ENCODE measurements at regions not wholly inside any gene's neighbourhood (a gene's known extent, or its start where the extent isn't known, plus 50 kb on each side); places are given as distances from the start of the nearest gene placed in this dataset.

GRCh38 chr12:67441736-67442346 is 172.7 kb downstream of the CAND1 start:
- H3K36me3 ChIP-seq (ENCODE audit: control insufficient read depth in 1 of 2, insufficient read depth in 2 of 2, low read length in 2 of 2), result no peaks in the 10 kb centered on the region
- no peak overlapping the region for H4K12ac ChIP-seq (ENCODE audit: low read depth, low read length)
- no peak overlapping the region for H3K4ac ChIP-seq (ENCODE audit: low read depth, low read length)
- H3K27me3 ChIP-seq (ENCODE audit: insufficient read depth, low read length), result no peaks in the 10 kb centered on the region
- H3K9me3 ChIP-seq (ENCODE audit: insufficient read depth, low read depth, low read length), result no peaks in the 10 kb centered on the region
- peak; percentile 75 to 90 for DNase-seq
- no CpG with 5 or more reads among the region's 12 CpGs for WGBS (ENCODE audit: extremely low coverage, insufficient coverage, insufficient read length)
- no peaks in the 10 kb centered on the region for H3K79me1 ChIP-seq (ENCODE audit: low read length)
- no peaks in the 10 kb centered on the region for H3K79me2 ChIP-seq (ENCODE audit: control insufficient read depth, insufficient read depth, low read length, poor library complexity)
- H2BK12ac ChIP-seq (ENCODE audit: low read length), result no peak overlapping the region
- no peak overlapping the region for H2BK5ac ChIP-seq (ENCODE audit: low read depth, low read length, poor library complexity)
- no peak overlapping the region for H3K18ac ChIP-seq (ENCODE audit: low read length)
- no peak overlapping the region for H3K4me2 ChIP-seq (ENCODE audit: low read length)
- no peak overlapping the region for H3K23ac ChIP-seq (ENCODE audit: low read length)
- no peak overlapping the region for H2AK5ac ChIP-seq (ENCODE audit: low read length)
- H3K4me3 ChIP-seq (ENCODE audit: low read depth, low read length), result no peak overlapping the region
- H3K4me1 ChIP-seq (ENCODE audit: control insufficient read depth in 1 of 2, insufficient read depth in 2 of 2, low read length in 2 of 2), result peaks cover 0 to 4% of the 10 kb centered on the region in 2 experiments
- H2AFZ ChIP-seq (ENCODE audit: insufficient read depth, low read length, poor library complexity), result no peak overlapping the region
- H4K8ac ChIP-seq (ENCODE audit: low read depth, low read length), result no peak overlapping the region
- no peak overlapping the region for H4K91ac ChIP-seq (ENCODE audit: low read depth, low read length)
- no peak overlapping the region for H3K9ac ChIP-seq (ENCODE audit: low read length)
- H3K27ac ChIP-seq (ENCODE audit: low read depth, low read length), result no peak overlapping the region
- H3K14ac ChIP-seq (ENCODE audit: low read length), result no peak overlapping the region
- no peak overlapping the region for H2BK120ac ChIP-seq (ENCODE audit: insufficient read depth, low read length, poor library complexity)

DNA sequence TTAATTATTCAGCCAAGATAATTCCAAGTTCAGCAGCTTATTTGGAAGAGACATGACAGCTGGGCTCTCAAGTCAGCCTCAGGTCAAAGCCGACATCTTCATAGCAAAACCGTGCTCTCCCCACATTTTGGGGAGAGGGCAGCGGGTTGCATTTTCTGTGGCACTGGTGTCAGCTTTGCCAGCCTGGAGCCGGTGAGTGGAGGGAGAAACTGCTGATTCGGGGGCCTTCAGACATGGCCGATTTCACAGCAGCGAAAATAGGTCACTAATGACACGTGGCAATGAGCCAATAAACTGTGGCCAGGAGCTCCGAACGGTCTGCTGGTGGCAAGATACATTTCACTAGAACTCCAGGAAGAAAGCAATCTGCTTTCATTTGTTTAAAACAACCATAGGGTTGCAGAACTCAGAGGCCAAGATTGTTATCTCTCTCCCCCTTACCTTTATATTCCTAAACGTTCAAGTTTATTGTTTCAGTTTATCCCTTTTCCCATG is 173.2 kb downstream of the CAND1 start:
- Histone ChIP-seq H3K36me3 (ENCODE audit: control insufficient read depth in 1 of 2, insufficient read depth in 2 of 2, low read length in 2 of 2) (no peaks in the 10 kb centered on the region), H3K79me1 (ENCODE audit: low read length) (no peaks in the 10 kb centered on the region), H3K27ac (ENCODE audit: low read depth, low read length) (no peak overlapping the region), H3K9me3 (ENCODE audit: insufficient read depth, low read depth, low read length) (no peaks in the 10 kb centered on the region), H4K91ac (ENCODE audit: low read depth, low read length) (no peak overlapping the region), H2BK5ac (ENCODE audit: low read depth, low read length, poor library complexity) (no peak overlapping the region), H3K23ac (ENCODE audit: low read length) (no peak overlapping the region), H2AK5ac (ENCODE audit: low read length) (no peak overlapping the region), H3K4ac (ENCODE audit: low read depth, low read length) (no peak overlapping the region), H4K12ac (ENCODE audit: low read depth, low read length) (no peak overlapping the region), H3K79me2 (ENCODE audit: control insufficient read depth, insufficient read depth, low read length, poor library complexity) (no peaks in the 10 kb centered on the region), H3K14ac (ENCODE audit: low read length) (no peak overlapping the region), H3K4me2 (ENCODE audit: low read length) (no peak overlapping the region), H3K18ac (ENCODE audit: low read length) (no peak overlapping the region), H3K27me3 (ENCODE audit: insufficient read depth, low read length) (no peaks in the 10 kb centered on the region), H3K4me3 (ENCODE audit: low read depth, low read length) (no peak overlapping the region), H4K8ac (ENCODE audit: low read depth, low read length) (no peak overlapping the region), H3K9ac (ENCODE audit: low read length) (no peak overlapping the region), H2BK12ac (ENCODE audit: low read length) (no peak overlapping the region), H2AFZ (ENCODE audit: insufficient read depth, low read length, poor library complexity) (no peak overlapping the region), H2BK120ac (ENCODE audit: insufficient read depth, low read length, poor library complexity) (no peak overlapping the region), H3K4me1 (ENCODE audit: control insufficient read depth in 1 of 2, insufficient read depth in 2 of 2, low read length in 2 of 2) (peaks cover 0 to 4% of the 10 kb centered on the region in 2 experiments)
- no CpG with 5 or more reads among the region's 11 CpGs for WGBS (ENCODE audit: extremely low coverage, insufficient coverage, insufficient read length)
- DNase-seq, result no peak

DNA sequence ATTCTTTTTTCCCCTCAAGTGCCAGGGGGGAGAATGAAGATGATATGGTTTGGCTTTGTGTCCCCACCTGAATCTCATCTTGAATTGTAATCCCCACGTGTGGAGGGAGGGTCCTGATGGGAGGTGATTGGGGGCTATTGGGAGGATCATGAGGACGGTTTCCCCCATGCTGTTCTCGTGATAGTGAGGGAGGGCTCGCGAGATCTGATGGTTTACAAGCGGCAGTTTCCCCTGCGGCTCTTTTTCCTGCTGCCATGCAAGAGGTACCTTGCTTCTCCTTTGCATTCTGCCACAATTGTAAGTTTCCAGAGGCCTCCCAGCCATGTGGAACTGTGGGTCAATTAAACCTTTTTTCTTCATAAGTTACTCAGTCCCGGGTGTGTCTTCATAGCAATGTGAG is 173.7 kb downstream of the CAND1 start:
- H3K36me3 ChIP-seq (ENCODE audit: control insufficient read depth in 1 of 2, insufficient read depth in 2 of 2, low read length in 2 of 2), result no peaks in the 10 kb centered on the region
- peak overlapping the region; percentile 31 for H4K91ac ChIP-seq (ENCODE audit: low read depth, low read length)
- H3K14ac ChIP-seq (ENCODE audit: low read length), result no peak overlapping the region
- H3K27ac ChIP-seq (ENCODE audit: low read depth, low read length), result no peak overlapping the region
- no peaks in the 10 kb centered on the region for H3K9me3 ChIP-seq (ENCODE audit: insufficient read depth, low read depth, low read length)
- H3K4me2 ChIP-seq (ENCODE audit: low read length), result no peak overlapping the region
- no peak overlapping the region for H3K9ac ChIP-seq (ENCODE audit: low read length)
- H3K27me3 ChIP-seq (ENCODE audit: insufficient read depth, low read length), result no peaks in the 10 kb centered on the region
- DNase-seq, result no peak
- H3K4ac ChIP-seq (ENCODE audit: low read depth, low read length), result no peak overlapping the region
- no peaks in the 10 kb centered on the region for H3K79me2 ChIP-seq (ENCODE audit: control insufficient read depth, insufficient read depth, low read length, poor library complexity)
- H3K79me1 ChIP-seq (ENCODE audit: low read length), result no peaks in the 10 kb centered on the region
- H4K8ac ChIP-seq (ENCODE audit: low read depth, low read length), result no peak overlapping the region
- WGBS (ENCODE audit: extremely low coverage, insufficient coverage, insufficient read length), result no CpG with 5 or more reads among the region's 8 CpGs
- no peak overlapping the region for H2BK5ac ChIP-seq (ENCODE audit: low read depth, low read length, poor library complexity)
- H2BK12ac ChIP-seq (ENCODE audit: low read length), result no peak overlapping the region
- no peak overlapping the region for H2BK120ac ChIP-seq (ENCODE audit: insufficient read depth, low read length, poor library complexity)
- peaks cover 0 to 4% of the 10 kb centered on the region in 2 experiments for H3K4me1 ChIP-seq (ENCODE audit: control insufficient read depth in 1 of 2, insufficient read depth in 2 of 2, low read length in 2 of 2)
- no peak overlapping the region for H2AFZ ChIP-seq (ENCODE audit: insufficient read depth, low read length, poor library complexity)
- no peak overlapping the region for H3K18ac ChIP-seq (ENCODE audit: low read length)
- no peak overlapping the region for H2AK5ac ChIP-seq (ENCODE audit: low read length)
- no peak overlapping the region for H4K12ac ChIP-seq (ENCODE audit: low read depth, low read length)
- H3K4me3 ChIP-seq (ENCODE audit: low read depth, low read length), result no peak overlapping the region
- H3K23ac ChIP-seq (ENCODE audit: low read length), result no peak overlapping the region

GRCh38 chr12:67444542-67444941 is 175.4 kb downstream of the CAND1 start:
- no peak overlapping the region for H4K12ac ChIP-seq (ENCODE audit: low read depth, low read length)
- no peaks in the 10 kb centered on the region for H3K9me3 ChIP-seq (ENCODE audit: insufficient read depth, low read depth, low read length)
- H4K8ac ChIP-seq (ENCODE audit: low read depth, low read length), result no peak overlapping the region
- H3K79me1 ChIP-seq (ENCODE audit: low read length), result no peaks in the 10 kb centered on the region
- H3K18ac ChIP-seq (ENCODE audit: low read length), result no peak overlapping the region
- no peak overlapping the region for H3K14ac ChIP-seq (ENCODE audit: low read length)
- H3K27ac ChIP-seq (ENCODE audit: low read depth, low read length), result no peak overlapping the region
- no peak overlapping the region for H2AFZ ChIP-seq (ENCODE audit: insufficient read depth, low read length, poor library complexity)
- H3K4me3 ChIP-seq (ENCODE audit: low read depth, low read length), result no peak overlapping the region
- peaks cover 3 to 6% of the 10 kb centered on the region in 2 experiments for H3K4me1 ChIP-seq (ENCODE audit: control insufficient read depth in 1 of 2, insufficient read depth in 2 of 2, low read length in 2 of 2)
- H3K79me2 ChIP-seq (ENCODE audit: control insufficient read depth, insufficient read depth, low read length, poor library complexity), result no peaks in the 10 kb centered on the region
- no peaks in the 10 kb centered on the region for H3K36me3 ChIP-seq (ENCODE audit: control insufficient read depth in 1 of 2, insufficient read depth in 2 of 2, low read length in 2 of 2)
- no peak overlapping the region for H3K9ac ChIP-seq (ENCODE audit: low read length)
- H3K4me2 ChIP-seq (ENCODE audit: low read length), result no peak overlapping the region
- H2AK5ac ChIP-seq (ENCODE audit: low read length), result no peak overlapping the region
- H2BK12ac ChIP-seq (ENCODE audit: low read length), result no peak overlapping the region
- H2BK5ac ChIP-seq (ENCODE audit: low read depth, low read length, poor library complexity), result no peak overlapping the region
- WGBS (ENCODE audit: extremely low coverage, insufficient coverage, insufficient read length), result no CpG with 5 or more reads among the region's 5 CpGs
- H3K27me3 ChIP-seq (ENCODE audit: insufficient read depth, low read length), result no peaks in the 10 kb centered on the region
- no peak overlapping the region for H3K23ac ChIP-seq (ENCODE audit: low read length)
- H2BK120ac ChIP-seq (ENCODE audit: insufficient read depth, low read length, poor library complexity), result no peak overlapping the region
- H3K4ac ChIP-seq (ENCODE audit: low read depth, low read length), result no peak overlapping the region
- no peak for DNase-seq
- no peak overlapping the region for H4K91ac ChIP-seq (ENCODE audit: low read depth, low read length)
